Uterus (tissue), 3 donors: ENCODE measurements at regions not wholly inside any gene's neighbourhood (a gene's known extent, or its start where the extent isn't known, plus 50 kb on each side); places are given as distances from the start of the nearest gene placed in this dataset.

Experiments
- DNase-seq, 2 donors: peaks; one replicate each; pipeline ENCODE4 v3.0.0-alpha.2; 2019 to 2020
- H3K27ac ChIP-seq, 2 donors: fragments of 200-600 bp; sonication (generic); 1 replicate in 1 of 2; 2 replicates in 1 of 2; pipeline ENCODE4 v1.5.1; 2016 to 2018
- H3K27me3 ChIP-seq, 2 donors: fragments of 200-600 bp; sonication (generic); one replicate each; pipeline ENCODE4 v1.5.1; 2018 to 2019; ENCODE audit warnings: control low read depth in 1 of 2
- H3K36me3 ChIP-seq, 2 donors: fragments of 200-600 bp; sonication (generic); one replicate each; pipeline ENCODE4 v1.5.1; 2019; ENCODE audit warnings: control low read depth in 1 of 2
- H3K4me1 ChIP-seq, 2 donors: fragments of 200-600 bp; sonication (generic); one replicate each; pipeline ENCODE4 v1.5.1; 2018 to 2019; ENCODE audit warnings: control low read depth in 1 of 2
- H3K4me3 ChIP-seq, 2 donors: fragments of 200-600 bp; sonication (generic); 1 replicate in 1 of 2; 2 replicates in 1 of 2; pipeline ENCODE4 v1.5.1; 2018 to 2019; ENCODE audit warnings: mild to moderate bottlenecking in 1 of 2
- H3K9me3 ChIP-seq, 2 donors: fragments of 200-600 bp; sonication (generic); one replicate each; pipeline ENCODE4 v1.5.1; 2019; ENCODE audit warnings: control low read depth in 1 of 2
- CTCF ChIP-seq, 4 experiments: fragments of 200-600 bp in 2 of 4; fragments of 450-650 bp in 2 of 4; sonication (generic) in 2 of 4; IDR thresholded peaks; one replicate each; pipeline ENCODE4 v1.5.1; 2016 to 2019; ENCODE audit warnings: antibody characterized with exemption in 4 of 4, mild to moderate bottlenecking in 2 of 4, moderate library complexity in 1 of 4
- POLR2A ChIP-seq, 2 donors: fragments of 450-650 bp; IDR thresholded peaks; one replicate each; pipeline ENCODE4 v1.6.1; 2016; ENCODE audit warnings: antibody characterized with exemption in 2 of 2, mild to moderate bottlenecking in 1 of 2, moderate library complexity in 1 of 2
- intact Hi-C: fragments of 100-400 bp; cut with DNase I; formaldehyde crosslinking; loops from one replicate; pipeline ENCODE4 v1.15.1; 2023; ENCODE audit warnings: low total_unique reads
- donor health status: DM: yes; HTN: yes; CAD: no.

GRCh38 chr4:59126159-59126558 is 2016.0 kb upstream of the IGFBP7 start:
- intact Hi-C loops, result no loop called here
- TF ChIP-seq POLR2A (IDR thresholded peaks at IDR 0.05), result no peak
- TF ChIP-seq CTCF (IDR thresholded peaks at IDR 0.05), result no peak
- Histone ChIP-seq H3K27me3 (no peaks in the 10 kb centered on the region), H3K27ac (no peak overlapping the region), H3K4me3 (no peak overlapping the region), H3K9me3 (no peaks in the 10 kb centered on the region), H3K4me1 (no peaks in the 10 kb centered on the region), H3K36me3 (no peaks in the 10 kb centered on the region)
- DNase-seq, result no peak

- DNase-seq, result no peak
- Histone ChIP-seq H3K27ac (no peak overlapping the region), H3K27me3 (no peaks in the 10 kb centered on the region), H3K4me3 (no peak overlapping the region), H3K4me1 (no peaks in the 10 kb centered on the region), H3K9me3 (no peaks in the 10 kb centered on the region), H3K36me3 (no peaks in the 10 kb centered on the region)
- TF ChIP-seq CTCF (IDR thresholded peaks at IDR 0.05), result no peak
- TF ChIP-seq POLR2A (IDR thresholded peaks at IDR 0.05), result no peak
- intact Hi-C loops, result no loop called here
Observed at GRCh38 chr4:59127006-59127405, 2016.8 kb upstream of the IGFBP7 start.

GRCh38 chr4:59127743-59128142 is 2017.6 kb upstream of the IGFBP7 start:
- DNase-seq, result no peak
- H3K4me3 ChIP-seq, result no peak overlapping the region
- no peaks in the 10 kb centered on the region for H3K9me3 ChIP-seq
- TF ChIP-seq POLR2A (IDR thresholded peaks at IDR 0.05), result no peak
- TF ChIP-seq CTCF (IDR thresholded peaks at IDR 0.05), result no peak
- H3K27ac ChIP-seq, result no peak overlapping the region
- no peaks in the 10 kb centered on the region for H3K4me1 ChIP-seq
- intact Hi-C loops, result no loop called here
- no peaks in the 10 kb centered on the region for H3K27me3 ChIP-seq
- H3K36me3 ChIP-seq, result no peaks in the 10 kb centered on the region

GRCh38 chr4:59135248-59135985 is 2025.2 kb upstream of the IGFBP7 start:
- Histone ChIP-seq H3K27ac (no peak overlapping the region), H3K4me1 (no peaks in the 10 kb centered on the region), H3K4me3 (no peak overlapping the region), H3K36me3 (no peaks in the 10 kb centered on the region), H3K9me3 (peaks cover 0 to 2% of the 10 kb centered on the region in 2 donors), H3K27me3 (no peaks in the 10 kb centered on the region)
- DNase-seq, result no peak
- intact Hi-C loops, result no loop called here
- TF ChIP-seq CTCF (IDR thresholded peaks at IDR 0.05) (no peak), POLR2A (IDR thresholded peaks at IDR 0.05) (no peak)

GRCh38 chr4:59161249-59161648 is 2038.9 kb upstream of the ADGRL3 start:
- H3K9me3 ChIP-seq, result no peaks in the 10 kb centered on the region
- no peak overlapping the region for H3K27ac ChIP-seq
- H3K36me3 ChIP-seq, result no peaks in the 10 kb centered on the region
- TF ChIP-seq CTCF (IDR thresholded peaks at IDR 0.05) (no peak), POLR2A (IDR thresholded peaks at IDR 0.05) (no peak)
- intact Hi-C loops, result no loop called here
- H3K4me1 ChIP-seq, result no peaks in the 10 kb centered on the region
- no peak for DNase-seq
- H3K27me3 ChIP-seq, result no peaks in the 10 kb centered on the region
- H3K4me3 ChIP-seq, result no peak overlapping the region
